HUES48 (cell line): ENCODE measurements at regions not wholly inside any gene's neighbourhood (a gene's known extent, or its start where the extent isn't known, plus 50 kb on each side); places are given as distances from the start of the nearest gene placed in this dataset.

ENCODE experiments used
- H3K27ac ChIP-seq: one replicate; pipeline ENCODE4 v1.7.0; 2013; ENCODE audit warnings: low read depth, low read length, inconsistent platforms
- H3K27me3 ChIP-seq: 2 replicates; pipeline ENCODE4 v1.6.1; 2013; ENCODE audit warnings: mild to moderate bottlenecking, low read length; ENCODE audit not compliant: control insufficient read depth, insufficient read depth
- H3K36me3 ChIP-seq: 2 replicates; pipeline ENCODE4 v1.6.1; 2013; ENCODE audit warnings: low read length; ENCODE audit not compliant: control insufficient read depth, insufficient read depth
- H3K4me1 ChIP-seq: 2 replicates; pipeline ENCODE4 v1.6.1; 2013; ENCODE audit warnings: mild to moderate bottlenecking, low read length; ENCODE audit not compliant: control insufficient read depth, insufficient read depth
- H3K4me3 ChIP-seq: 2 replicates; pipeline ENCODE4 v1.5.1; 2013; ENCODE audit warnings: mild to moderate bottlenecking, low read depth, low read length
- H3K9ac ChIP-seq: 2 replicates; pipeline ENCODE4 v1.6.1; 2013; ENCODE audit warnings: mild to moderate bottlenecking, low read depth, low read length, moderate library complexity
- H3K9me3 ChIP-seq: 2 replicates; pipeline ENCODE4 v1.6.1; 2013; ENCODE audit warnings: low read length; ENCODE audit not compliant: control insufficient read depth, insufficient read depth

- H3K9me3 ChIP-seq, result 0 out of 2 replicates have a peak, but pooled peaks cover 18% of the 10 kb centered on the region
- H3K36me3 ChIP-seq, result no peaks in the 10 kb centered on the region
- no peaks in the 10 kb centered on the region for H3K27me3 ChIP-seq
- H3K9ac ChIP-seq, result no peak overlapping the region
- no peak overlapping the region for H3K4me3 ChIP-seq
- no peak overlapping the region for H3K27ac ChIP-seq
- peaks cover 8% of the 10 kb centered on the region for H3K4me1 ChIP-seq
Measured at GRCh38 chr2:898319-898718, 52.3 kb upstream of the SNTG2 start.

GRCh38 chr2:897091-897490 lies 53.6 kb upstream of the SNTG2 start:
- Histone ChIP-seq H3K27me3 (no peaks in the 10 kb centered on the region), H3K27ac (no peak overlapping the region), H3K4me1 (peaks cover 11% of the 10 kb centered on the region), H3K36me3 (no peaks in the 10 kb centered on the region), H3K9me3 (0 out of 2 replicates have a peak, but pooled peaks cover 18% of the 10 kb centered on the region), H3K4me3 (no peak overlapping the region), H3K9ac (no peak overlapping the region)

DNA sequence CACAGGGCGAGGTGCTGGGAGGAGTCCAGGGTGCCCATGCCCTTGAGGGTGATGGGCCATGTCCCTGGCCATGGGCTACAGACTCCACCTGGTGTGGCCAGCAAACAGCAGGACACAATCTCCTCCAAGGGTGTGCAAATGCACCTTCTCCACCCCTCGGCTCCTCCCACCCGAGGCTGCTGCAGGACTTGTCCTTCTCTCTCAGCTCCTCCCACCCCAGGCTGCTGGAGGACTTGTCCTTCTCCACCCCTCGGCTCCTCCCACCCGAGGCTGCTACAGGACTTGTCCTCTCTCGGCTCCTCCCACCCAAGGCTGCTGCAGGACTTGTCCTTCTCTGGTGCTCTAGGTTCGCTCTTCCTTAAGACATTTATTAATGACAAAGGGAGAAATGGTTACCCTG lies 57.3 kb upstream of the SNTG2 start:
- H3K4me1 ChIP-seq, result peaks cover 16% of the 10 kb centered on the region
- H3K36me3 ChIP-seq, result no peaks in the 10 kb centered on the region
- 0 out of 2 replicates have a peak, but pooled peaks cover 18% of the 10 kb centered on the region for H3K9me3 ChIP-seq
- H3K9ac ChIP-seq, result no peak overlapping the region
- H3K4me3 ChIP-seq, result no peak overlapping the region
- H3K27ac ChIP-seq, result no peak overlapping the region
- no peaks in the 10 kb centered on the region for H3K27me3 ChIP-seq

GRCh38 chr2:892892-893291 lies 57.8 kb upstream of the SNTG2 start:
- Histone ChIP-seq H3K36me3 (no peaks in the 10 kb centered on the region), H3K9ac (no peak overlapping the region), H3K27ac (no peak overlapping the region), H3K27me3 (no peaks in the 10 kb centered on the region), H3K4me1 (peaks cover 20% of the 10 kb centered on the region), H3K9me3 (0 out of 2 replicates have a peak, but pooled peaks cover 17% of the 10 kb centered on the region), H3K4me3 (no peak overlapping the region)

- 0 out of 2 replicates have a peak, but pooled peaks cover 12% of the 10 kb centered on the region for H3K9me3 ChIP-seq
- H3K36me3 ChIP-seq, result no peaks in the 10 kb centered on the region
- no peak overlapping the region for H3K27ac ChIP-seq
- no peak overlapping the region for H3K9ac ChIP-seq
- peaks cover 25% of the 10 kb centered on the region for H3K4me1 ChIP-seq
- H3K4me3 ChIP-seq, result no peak overlapping the region
- H3K27me3 ChIP-seq, result no peaks in the 10 kb centered on the region
Measured at GRCh38 chr2:892401-892800, 58.2 kb upstream of the SNTG2 start.

GRCh38 chr2:891734-892133 lies 58.9 kb upstream of the SNTG2 start:
- Histone ChIP-seq H3K9me3 (0 out of 2 replicates have a peak, but pooled peaks cover 5% of the 10 kb centered on the region), H3K27ac (no peak overlapping the region), H3K27me3 (0 out of 2 replicates have a peak, but pooled peaks cover under 1% of the 10 kb centered on the region)

DNA sequence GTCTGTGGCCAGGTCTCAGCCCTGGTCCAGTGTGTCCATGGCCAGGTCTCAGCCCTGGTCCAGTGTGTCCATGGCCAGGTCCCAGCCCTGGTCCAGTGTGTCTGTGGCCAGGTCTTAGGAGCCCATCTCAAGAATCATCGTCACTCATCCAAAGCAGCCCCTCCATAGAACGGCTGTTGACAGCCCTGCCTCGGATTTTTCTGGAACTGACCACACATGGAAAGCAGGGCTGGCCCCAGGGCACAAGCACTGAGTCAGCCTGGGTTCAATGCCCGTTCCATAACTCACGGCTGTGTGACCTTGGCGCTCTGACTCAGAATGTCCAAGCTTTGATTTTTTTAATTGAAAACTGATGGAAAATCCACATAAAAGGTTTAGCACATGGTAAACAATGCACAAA lies 59.9 kb upstream of the SNTG2 start:
- Histone ChIP-seq H3K9ac (no peak overlapping the region), H3K9me3 (0 out of 2 replicates have a peak, but pooled peaks cover 3% of the 10 kb centered on the region), H3K27ac (no peak overlapping the region), H3K4me3 (no peak overlapping the region), H3K27me3 (peaks cover 5% of the 10 kb centered on the region; the same call in 1 of the 2 replicates), H3K4me1 (peaks cover 26% of the 10 kb centered on the region), H3K36me3 (no peaks in the 10 kb centered on the region)

More at GRCh38 chr2:891734-892133, 58.9 kb upstream of the SNTG2 start:
- Histone ChIP-seq H3K4me3 (no peak overlapping the region), H3K36me3 (no peaks in the 10 kb centered on the region), H3K4me1 (peaks cover 26% of the 10 kb centered on the region), H3K9ac (no peak overlapping the region)

DNA sequence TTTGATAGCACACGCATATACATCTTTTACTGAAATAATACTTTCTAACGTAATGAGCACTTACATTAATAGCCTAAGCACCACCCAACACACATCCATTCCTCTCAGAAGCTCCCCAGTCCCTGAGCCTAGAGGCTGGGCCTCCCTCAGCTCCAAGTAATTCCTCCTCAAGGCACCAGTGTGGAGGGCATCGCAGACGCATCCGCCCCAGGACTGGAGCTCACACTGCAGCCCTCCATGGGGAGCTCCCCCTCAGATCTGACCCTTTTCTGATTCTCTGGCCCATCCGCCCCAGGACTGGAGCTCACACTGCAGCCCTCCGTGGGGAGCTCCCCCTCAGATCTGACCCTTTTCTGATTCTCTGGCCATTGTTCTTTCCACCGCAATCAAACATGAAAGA lies 60.4 kb upstream of the SNTG2 start:
- Histone ChIP-seq H3K27ac (no peak overlapping the region), H3K36me3 (no peaks in the 10 kb centered on the region), H3K4me1 (peaks cover 26% of the 10 kb centered on the region), H3K27me3 (peaks cover 5% of the 10 kb centered on the region; the same call in 1 of the 2 replicates), H3K9ac (no peak overlapping the region), H3K9me3 (no peaks in the 10 kb centered on the region), H3K4me3 (no peak overlapping the region)

DNA sequence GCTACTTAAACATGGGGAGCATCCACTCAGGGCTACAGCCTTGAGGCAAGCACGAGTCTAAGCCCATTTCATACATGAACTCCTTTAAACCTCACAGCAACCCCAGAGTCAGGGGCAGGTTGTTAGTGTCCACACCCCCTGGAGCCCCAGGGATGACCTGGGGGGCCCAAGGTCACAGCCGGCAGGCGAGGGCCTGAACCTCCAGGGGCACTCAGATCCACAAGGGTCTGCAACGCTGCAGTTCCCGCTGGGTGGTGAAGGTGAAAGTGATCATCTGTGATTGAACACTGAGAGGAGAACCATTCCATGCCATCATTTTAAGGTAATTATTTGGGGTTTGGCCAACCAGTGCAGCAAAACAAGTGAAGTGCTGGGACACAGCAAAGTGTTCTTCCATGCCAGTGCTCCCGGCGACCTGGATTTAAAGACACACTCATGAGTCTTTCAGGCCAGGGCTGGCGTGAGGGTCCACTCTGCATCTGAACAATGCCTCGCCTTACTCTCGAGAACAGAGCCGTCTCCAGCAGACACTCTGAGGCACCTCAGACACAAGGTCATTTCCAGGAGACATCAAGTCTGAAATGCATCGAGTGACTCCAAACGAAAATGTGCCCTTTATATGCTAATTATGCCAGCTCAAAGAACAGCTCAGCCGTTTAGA lies 61.6 kb upstream of the SNTG2 start:
- Histone ChIP-seq H3K9ac (no peak overlapping the region), H3K9me3 (no peaks in the 10 kb centered on the region), H3K36me3 (no peaks in the 10 kb centered on the region), H3K4me3 (no peak overlapping the region), H3K27ac (no peak overlapping the region), H3K27me3 (peaks cover 5% of the 10 kb centered on the region; the same call in 1 of the 2 replicates), H3K4me1 (peaks cover 30% of the 10 kb centered on the region)

GRCh38 chr2:888211-888801 lies 62.3 kb upstream of the SNTG2 start:
- Histone ChIP-seq H3K9me3 (no peaks in the 10 kb centered on the region), H3K27me3 (peaks cover 11% of the 10 kb centered on the region), H3K4me3 (no peak overlapping the region), H3K27ac (no peak overlapping the region), H3K4me1 (peaks cover 30% of the 10 kb centered on the region), H3K36me3 (no peaks in the 10 kb centered on the region), H3K9ac (no peak overlapping the region)

DNA sequence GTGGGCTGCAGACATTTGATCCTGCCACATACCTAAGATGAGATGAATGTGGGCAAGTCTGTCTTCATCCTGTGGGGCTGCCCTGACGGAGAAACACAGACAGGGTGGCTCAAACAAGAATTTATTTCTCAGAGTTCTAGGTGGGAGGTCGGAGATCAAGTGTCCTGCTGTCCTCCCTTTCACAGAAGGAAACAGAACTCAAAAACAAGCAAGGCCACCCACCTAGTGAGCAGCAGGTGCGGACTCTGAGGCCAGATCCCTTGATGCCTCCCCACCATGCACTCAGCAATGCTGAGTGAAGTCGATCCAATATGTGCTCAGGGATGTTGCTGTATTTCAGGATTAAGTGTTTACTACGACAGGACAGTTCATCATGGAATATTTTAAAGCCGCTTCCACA lies 63.0 kb upstream of the SNTG2 start:
- H3K9ac ChIP-seq, result no peak overlapping the region
- H3K4me1 ChIP-seq, result peaks cover 27% of the 10 kb centered on the region
- no peaks in the 10 kb centered on the region for H3K9me3 ChIP-seq
- H3K36me3 ChIP-seq, result no peaks in the 10 kb centered on the region
- no peak overlapping the region for H3K27ac ChIP-seq
- no peak overlapping the region for H3K4me3 ChIP-seq
- peaks cover 14% of the 10 kb centered on the region for H3K27me3 ChIP-seq
